A204.1 (cell line): ENCODE measurements at regions not wholly inside any gene's neighbourhood (a gene's known extent, or its start where the extent isn't known, plus 50 kb on each side); places are given as distances from the start of the nearest gene placed in this dataset.

Experiments used
- FAIRE-seq: peaks from 2 replicates; lab custom pipeline; 2012; peaks lifted over from hg19 to GRCh38; lab: Jason Lieb, UNC

- FAIRE-seq = no peak
Observed at GRCh38 chr17:72390675-72391508, 270.1 kb downstream of the SOX9 start.

- FAIRE-seq = no peak
Observed at GRCh38 chr17:72392056-72393010, 271.5 kb downstream of the SOX9 start.

DNA sequence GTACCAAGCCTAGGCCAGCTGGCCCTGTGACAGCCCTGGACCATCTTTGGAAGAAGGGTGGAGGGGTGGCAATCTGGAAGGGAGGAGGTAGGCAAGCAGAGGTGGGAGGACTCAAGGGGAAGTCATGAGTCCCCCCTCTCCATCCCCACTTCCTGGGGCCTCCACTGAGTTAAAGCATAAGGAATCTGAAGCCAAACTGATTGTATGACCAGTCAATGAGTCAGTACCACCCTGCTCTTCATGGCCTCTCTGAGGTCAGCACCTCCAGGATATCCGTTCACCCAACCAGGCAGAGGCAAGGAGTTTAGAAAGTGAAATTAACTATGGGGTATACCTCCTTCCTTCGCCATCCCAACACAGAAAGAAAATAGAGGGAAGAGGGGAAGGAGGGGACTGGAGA is 272.7 kb downstream of the SOX9 start:
- no peak for FAIRE-seq

DNA sequence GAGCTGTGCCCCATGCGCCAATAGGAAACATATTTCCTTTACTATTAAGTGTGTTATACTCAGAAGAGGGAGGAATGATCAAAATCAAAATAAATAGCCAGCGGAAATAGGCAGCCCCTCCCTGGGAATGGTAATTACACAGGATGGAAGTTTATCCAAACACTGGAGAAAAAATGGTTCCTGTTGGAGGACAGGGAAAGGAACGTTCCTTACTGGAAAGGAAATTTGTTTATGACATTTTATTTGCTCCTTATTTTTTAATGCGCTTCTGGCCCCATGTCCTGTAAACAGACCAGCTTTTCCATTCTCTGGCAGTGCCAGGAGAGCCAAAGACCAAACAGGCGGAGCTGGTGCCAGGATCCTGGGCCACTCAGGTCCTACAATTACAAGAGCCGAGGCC is 273.7 kb downstream of the SOX9 start:
- FAIRE-seq = no peak

DNA sequence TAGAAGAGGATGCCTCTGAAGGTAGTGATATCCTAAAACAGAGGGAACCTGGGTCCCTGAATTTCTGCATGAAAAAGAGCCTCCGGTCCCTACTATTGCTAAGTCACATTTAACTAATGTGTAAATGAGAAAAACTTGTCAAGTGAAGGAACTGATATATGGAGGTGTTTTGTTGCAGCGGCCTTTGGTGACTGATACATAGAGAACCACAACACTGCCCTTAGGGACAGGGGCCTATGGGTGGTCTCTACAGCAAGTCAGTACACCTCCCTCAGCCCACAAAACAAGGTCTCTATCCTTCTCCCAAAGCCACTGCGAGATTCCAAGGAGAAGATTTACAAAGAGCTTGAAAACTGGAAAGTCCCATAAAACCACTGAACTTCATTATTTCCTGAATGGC is 275.3 kb downstream of the SOX9 start:
- no peak for FAIRE-seq

DNA sequence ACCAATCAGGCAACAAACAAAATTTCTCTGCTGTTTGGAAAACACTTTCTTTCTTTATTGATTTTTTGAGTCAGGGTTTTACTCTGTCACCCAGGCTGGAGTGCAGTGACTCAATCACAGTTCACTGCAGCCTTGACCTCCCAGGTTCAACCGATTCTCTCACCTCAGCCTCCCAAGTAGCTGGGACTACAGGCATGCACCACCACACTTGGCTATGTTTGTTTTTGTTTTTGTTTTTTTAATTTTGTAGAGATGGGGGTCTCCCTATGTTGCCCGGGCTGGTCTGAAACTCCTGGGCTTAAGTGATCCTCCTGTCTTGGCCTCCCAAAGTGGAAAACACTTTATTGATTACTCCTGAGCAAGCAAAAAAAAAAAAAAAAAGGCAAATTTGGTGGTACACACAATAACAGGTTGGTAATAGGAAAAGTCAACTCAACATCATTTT is 276.4 kb downstream of the SOX9 start:
- no peak for FAIRE-seq

DNA sequence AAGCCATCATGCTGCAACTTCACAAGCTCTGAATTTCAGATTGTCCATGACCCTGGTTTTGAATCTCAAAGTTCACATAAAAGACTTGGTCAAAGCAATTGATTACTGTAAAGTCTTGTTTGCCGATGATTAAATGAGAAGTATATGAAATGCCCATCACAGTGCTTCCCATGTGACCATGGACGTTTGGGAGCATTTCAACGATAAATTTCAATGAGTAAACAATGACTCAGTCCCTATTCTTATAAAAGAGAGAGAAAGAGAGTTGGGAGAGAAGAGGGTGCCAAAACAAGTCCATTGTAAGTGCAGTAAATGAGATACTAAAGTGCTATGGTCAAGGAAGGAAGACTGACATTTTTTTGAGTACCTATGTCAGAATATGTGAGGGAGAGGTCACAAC is 276.9 kb downstream of the SOX9 start:
- FAIRE-seq = no peak

GRCh38 chr17:72399023-72399607 is 278.3 kb downstream of the SOX9 start:
- no peak for FAIRE-seq

GRCh38 chr17:72399608-72400487 is 279.0 kb downstream of the SOX9 start:
- no peak for FAIRE-seq

GRCh38 chr17:72400488-72400827 is 279.6 kb downstream of the SOX9 start:
- no peak for FAIRE-seq

GRCh38 chr17:72400863-72401262 is 280.0 kb downstream of the SOX9 start:
- no peak for FAIRE-seq

- no peak for FAIRE-seq
Observed at GRCh38 chr17:72401883-72402726, 281.3 kb downstream of the SOX9 start.

DNA sequence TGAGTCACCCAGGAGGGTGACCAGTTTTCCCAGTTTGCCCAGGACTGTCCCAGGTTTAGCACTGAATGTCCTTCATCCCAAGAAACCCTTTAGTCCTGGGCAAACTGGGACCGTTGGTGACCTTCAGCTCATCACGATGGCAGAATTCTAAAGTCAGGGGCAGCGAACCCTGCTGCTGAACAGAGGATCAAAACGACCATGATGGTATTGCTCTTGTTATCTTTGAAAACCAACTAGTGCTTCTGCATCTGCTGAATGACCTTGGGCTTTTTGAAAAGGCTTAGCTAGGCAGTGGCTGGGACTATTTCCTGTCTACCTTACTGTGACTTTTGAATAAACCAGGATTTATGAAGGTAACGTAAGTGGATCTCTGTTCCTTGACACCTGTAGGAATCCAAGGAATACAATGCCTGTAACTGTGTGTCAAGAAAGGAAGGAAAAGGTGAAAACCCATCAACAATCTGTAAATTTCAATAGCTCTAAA is 281.9 kb downstream of the SOX9 start:
- FAIRE-seq = no peak

DNA sequence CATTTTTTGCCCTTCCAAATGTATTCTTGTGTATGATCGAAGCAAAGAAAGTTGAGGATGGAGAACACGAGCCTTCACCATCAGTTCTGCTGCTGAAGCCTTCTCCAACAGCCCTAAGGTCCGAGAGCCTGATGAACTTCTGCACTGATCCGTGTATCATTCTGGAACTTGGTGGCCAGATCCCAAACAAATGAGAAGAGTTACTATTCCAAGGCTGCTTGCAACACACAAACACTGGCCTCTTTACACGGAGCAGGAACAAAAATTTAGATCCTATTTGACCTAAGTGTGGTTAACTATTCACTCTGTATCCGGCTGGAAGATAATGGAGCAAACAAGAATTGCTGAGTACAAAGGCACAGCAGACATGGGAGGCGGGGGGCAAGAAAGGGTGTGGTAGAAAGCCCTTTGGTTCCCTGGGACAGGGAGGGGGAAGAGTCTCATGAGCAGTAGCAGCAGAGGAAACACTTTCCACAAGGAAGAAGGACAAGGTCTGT is 282.9 kb downstream of the SOX9 start:
- no peak for FAIRE-seq

GRCh38 chr17:72404872-72405271 is 284.1 kb downstream of the SOX9 start:
- no peak for FAIRE-seq

GRCh38 chr17:72405662-72406230 is 284.9 kb downstream of the SOX9 start:
- FAIRE-seq = no peak

DNA sequence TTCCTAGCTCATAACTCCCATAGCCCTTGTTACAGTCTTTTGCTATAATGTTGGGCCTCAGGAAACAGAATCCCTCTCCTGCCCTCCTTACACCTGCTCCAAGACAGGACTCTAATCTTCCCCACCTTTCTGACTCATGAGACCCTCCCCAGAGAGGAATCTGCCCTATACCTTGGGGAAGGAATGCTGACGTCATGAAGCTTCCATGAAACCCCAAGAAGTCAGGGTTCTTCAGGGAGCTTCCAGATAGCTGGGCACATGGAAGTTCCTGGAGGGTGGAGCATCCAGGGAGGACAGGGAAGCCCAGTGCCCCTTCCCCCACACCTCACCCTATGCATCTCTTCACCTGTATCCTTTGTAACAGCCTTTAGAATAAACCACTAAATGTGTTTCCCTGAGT is 285.7 kb downstream of the SOX9 start:
- FAIRE-seq = no peak

DNA sequence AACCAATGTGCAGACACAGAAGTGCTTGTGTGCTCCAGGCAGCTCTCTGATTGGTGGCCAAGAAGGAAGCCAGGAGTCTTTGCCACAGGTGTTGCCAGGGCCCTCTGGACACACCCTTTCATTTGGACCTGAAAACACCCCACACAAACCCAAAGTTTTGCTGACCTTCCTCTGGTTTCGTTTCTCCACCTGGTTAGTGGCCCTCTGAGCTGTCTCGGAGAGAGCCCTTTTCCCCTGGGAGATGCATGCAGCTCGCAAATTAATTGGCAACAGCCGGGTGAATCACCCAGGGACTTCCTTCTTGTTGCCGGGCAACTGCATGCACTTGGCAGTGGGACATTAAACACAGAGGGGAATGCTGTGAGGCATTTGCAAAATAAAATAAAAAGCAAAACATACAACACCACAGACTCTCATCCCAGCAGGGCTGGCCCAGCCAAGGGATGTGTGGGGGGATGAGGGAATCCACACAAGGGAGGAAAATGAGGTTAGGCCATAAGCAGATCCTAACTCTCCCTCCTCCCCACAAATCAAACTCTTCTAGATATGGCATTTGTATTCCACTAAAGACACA is 286.6 kb downstream of the SOX9 start:
- no peak for FAIRE-seq

DNA sequence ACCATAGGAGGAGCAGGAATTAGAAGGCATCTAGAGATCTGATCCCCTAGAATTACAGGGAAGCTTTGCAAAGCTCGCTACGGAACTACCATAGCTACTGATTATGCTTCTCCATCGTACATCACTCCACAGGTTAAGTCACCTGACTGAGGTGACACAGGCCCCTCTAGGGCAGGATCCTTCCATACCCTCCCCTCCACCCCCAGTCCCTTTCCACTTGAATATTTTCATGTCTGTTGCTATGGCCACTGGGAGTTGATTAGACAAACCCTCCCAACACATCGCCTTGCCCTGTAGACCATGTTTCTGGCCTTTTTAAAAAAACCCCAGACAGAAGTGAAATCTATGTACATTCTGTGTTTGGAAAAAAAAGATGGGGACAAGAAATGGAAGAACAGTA is 287.1 kb downstream of the SOX9 start:
- no peak for FAIRE-seq

- FAIRE-seq = no peak
Observed at GRCh38 chr17:72408641-72409040, 287.8 kb downstream of the SOX9 start.
